NCI-H2029 treated with DMSO at 0.1 percent for 48 hours (cell line): ENCODE measurements at regions not wholly inside any gene's neighbourhood (a gene's known extent, or its start where the extent isn't known, plus 50 kb on each side); places are given as distances from the start of the nearest gene placed in this dataset.
"Not testable (repeated sequence)": the region's sequence is repeated elsewhere in the genome, so short reads cannot be mapped to it uniquely, and the experiment has no call there.

Source experiments
- DNase-seq: peaks from one replicate; lab custom pipeline; 2025; lab: John Stamatoyannopoulos, UW

DNA sequence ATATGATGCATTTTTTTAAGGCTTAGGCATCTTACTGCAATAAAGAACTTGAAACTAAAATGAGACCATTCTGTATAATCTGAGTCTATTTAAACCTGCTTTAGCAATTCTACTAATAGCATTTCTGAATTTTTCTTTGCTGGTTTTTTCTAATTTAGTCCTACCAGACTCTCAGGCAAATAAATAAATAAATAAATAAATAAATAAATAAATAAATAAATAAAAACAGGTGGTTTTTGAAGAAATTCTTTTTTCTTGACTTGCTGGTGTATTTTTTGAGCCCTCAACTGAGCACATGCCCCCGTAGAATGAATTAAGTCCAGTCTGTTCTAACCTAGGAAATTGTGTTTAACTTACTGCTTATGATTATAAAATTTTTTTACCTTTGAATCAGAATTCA, 134.7 kb upstream of the FOXP2 start:
- DNase-seq = no peak

DNA sequence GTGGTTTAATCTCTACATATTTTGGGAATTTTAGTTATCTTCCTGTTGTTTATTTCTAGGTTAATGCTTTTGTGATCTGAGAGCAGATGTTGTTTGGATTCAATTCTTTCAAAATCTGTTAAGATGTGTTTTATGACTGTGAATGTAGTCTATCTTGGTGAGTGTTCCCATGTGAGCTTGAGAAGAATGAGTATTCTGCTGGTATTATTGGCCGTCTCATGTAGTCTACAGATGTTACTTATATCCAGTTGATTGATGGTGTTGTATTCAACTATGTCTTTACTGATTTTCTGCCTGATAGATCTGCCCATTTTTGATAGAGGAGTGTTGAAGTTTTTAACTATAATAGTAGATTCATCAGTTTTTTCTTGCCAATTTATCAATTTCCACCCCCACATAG, 141.4 kb upstream of the FOXP2 start:
- no peak for DNase-seq

DNA sequence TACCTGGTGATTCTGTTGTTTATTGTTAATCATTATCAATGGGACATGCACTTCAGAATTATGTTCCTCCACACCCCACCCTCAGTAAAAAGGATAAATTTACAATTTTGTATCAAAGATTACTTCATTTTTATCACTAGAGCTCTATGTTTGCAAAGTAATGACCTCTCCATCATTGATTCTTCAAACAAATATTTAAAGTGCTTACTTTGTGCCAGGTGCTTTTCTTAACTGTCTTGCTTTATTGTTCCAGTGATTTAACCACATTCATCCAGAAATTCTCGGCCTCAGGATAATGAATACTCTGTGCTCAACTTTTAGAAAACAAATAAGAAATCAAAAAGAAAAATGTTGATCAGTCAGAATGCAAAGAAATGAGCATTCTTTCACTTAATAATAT, 144.9 kb upstream of the FOXP2 start:
- peak; percentile 10 for DNase-seq

DNA sequence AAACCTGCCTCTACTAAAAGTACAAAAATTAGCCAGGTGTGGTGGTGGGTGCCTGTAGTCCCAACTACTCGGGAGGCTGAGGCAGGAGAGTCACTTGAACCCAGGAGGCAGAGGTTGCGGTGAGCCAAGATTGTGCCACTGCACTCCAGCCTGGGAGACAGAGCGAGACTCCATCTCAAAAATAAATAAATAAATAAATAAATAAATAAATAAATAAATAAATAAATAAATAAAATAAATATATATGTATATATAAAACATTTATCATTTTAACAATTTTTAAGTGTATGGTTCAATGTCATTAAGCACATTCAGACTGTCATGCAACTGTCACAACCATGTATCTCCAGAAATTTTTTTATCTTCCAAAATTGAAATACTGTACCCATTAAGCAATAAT, 147.1 kb upstream of the FOXP2 start:
- DNase-seq = not testable (repeated sequence)

DNA sequence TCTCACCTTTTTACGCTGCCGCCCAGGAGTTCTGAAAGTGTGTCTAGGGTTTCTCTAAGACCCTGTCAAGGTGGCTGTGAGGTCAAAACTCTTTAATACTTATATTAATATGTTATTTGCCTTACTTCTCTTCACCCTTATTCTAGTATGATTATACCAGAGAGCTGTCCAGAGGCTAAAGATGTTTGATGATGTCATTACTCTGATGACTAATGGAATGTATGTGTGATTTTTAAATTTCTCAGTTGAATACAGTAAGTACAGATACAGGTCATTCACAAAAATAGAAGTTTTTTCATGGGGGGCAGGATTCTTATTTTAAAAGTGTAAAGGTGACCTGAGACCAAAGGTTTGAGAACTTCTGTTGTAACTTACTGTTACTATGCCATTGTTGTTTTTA, 150.6 kb upstream of the FOXP2 start:
- no peak for DNase-seq

DNA sequence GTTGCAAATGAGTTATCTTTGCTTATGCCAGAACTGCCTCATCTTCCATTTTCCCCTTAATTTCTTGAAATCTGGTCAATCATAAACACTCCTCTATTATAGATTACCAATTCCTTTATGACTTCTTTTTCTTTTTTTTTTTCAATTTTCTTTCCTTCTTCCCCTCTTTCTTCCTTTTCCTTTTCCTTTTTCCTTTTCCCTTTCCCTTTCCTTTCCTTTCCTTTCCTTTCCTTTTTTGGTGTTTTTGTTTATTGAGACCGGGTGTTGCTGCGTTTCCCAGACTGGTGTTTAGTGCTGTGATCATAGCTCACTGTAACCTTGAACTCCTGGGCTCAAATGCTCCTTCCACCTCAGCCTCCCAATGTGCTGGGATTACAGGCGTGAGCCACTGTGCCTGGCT, 151.4 kb upstream of the FOXP2 start:
- no peak for DNase-seq

DNA sequence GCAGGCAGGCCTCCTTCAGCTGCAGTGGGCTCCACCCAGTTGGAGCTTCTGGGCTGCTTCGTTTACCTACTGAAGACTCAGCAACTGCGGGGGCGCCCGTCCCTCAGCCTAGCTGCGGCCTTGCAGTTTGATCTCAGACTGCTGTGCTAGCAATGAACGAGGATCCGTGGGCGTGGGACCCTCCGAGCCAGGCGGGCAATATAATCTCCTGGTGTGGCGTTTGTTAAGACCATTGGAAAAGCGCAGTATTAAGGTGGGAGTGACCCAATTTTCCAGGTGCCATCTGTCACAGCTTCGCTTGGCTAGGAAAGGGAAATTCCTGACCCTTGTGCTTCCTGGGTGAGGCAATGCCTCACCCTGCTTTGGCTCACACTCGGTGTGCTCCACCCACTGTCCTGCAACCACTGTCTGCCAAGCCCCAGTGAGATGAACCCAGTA, 159.2 kb upstream of the FOXP2 start:
- DNase-seq = no peak

DNA sequence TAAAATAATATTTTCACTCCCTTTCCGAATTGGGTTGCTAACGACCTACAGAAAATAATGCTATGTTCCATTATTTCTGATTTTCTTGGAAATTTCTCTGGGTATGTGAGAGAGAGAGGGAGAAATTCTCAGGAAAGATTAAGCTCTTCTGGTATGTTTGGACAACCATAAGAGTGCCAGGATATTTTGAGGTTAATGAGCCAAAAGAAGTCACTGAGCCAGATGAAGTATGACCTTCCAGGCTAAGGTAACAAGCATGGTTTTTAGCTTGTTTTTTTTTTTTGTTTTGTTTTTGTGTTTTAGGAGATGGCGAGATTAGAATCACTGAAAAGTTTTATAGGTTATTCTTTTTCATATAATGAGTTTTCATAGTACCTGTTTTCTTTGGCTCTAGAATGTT, 171.0 kb upstream of the FOXP2 start:
- no peak for DNase-seq

DNA sequence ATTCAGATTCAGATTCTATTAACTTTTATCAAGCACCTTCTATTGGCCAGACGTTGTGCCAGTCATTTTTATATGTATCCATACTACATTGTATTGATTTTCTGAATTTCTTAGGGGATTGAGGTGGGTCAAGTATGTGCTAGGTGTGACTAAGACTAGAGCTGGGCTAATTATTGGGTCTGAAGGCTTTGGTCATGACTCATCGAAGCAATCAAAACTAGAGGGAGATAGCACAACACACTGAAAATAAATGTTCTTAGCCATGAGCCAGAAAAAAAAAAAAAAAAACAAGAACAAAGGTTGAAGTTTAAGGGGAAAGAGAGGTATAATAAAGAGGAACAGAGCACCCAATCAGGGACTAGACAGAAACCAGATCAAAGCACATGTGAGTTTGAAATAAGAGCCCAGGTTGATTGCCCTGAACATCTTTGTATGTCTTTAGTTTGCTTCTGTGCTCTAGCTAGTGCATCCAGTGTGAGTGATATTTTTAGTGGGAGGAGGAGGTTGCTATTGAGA, 171.6 kb upstream of the FOXP2 start:
- DNase-seq = no peak

DNA sequence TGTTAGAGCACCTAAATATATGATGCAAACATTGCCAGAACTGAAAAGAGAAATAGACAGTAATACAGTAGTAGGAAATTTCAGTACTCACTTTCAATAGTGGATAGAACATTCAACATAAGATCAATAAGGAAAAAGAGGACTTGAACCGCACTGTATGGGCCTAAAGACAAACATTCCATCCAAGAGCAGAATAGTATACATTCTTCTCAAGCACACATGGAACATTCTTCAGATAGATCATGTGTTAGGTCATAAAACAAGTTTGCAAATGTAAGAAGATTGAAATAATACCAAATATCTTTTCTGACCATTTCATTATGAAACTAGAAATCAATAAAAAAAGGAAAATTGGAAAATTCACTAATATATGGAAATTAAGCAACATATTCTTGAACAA, 185.4 kb upstream of the FOXP2 start:
- no peak for DNase-seq

DNA sequence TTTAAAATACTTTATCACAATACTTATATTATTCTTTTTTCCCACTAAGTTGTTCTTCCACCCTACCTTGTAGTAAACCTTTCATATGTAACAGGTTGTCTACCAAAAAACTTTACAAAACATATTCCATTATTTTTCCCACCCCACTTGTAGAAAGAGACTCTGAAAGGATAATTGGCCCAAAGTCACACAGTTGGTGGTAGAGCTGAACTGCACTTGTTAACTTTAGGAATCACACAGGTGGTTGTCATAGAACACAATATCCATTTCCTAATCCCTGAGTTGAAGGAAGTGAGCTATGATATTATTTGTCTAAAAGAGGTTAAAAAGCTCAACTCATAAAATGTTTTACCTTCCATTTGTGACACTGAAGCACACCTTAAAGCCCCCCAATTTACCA, 188.8 kb upstream of the FOXP2 start:
- DNase-seq = no peak

DNA sequence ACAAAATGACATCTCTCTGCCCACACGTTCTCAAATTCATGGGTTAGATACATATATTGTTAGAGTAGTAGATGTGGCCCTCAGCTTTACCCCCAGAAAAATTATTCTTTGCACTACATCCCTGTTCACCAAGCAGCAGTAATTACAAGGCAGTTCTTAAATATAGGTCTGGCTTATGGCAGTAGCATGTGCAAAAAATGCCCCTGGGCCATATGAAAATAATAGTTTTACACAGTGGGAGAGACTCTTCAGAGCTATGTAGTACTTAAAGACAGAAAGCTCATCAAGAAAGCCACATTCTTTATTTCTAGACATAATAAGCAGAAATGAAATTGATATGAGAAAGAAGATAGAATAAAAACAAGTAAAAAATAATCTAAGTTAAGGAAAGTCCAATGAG, 196.3 kb upstream of the FOXP2 start:
- DNase-seq = no peak

DNA sequence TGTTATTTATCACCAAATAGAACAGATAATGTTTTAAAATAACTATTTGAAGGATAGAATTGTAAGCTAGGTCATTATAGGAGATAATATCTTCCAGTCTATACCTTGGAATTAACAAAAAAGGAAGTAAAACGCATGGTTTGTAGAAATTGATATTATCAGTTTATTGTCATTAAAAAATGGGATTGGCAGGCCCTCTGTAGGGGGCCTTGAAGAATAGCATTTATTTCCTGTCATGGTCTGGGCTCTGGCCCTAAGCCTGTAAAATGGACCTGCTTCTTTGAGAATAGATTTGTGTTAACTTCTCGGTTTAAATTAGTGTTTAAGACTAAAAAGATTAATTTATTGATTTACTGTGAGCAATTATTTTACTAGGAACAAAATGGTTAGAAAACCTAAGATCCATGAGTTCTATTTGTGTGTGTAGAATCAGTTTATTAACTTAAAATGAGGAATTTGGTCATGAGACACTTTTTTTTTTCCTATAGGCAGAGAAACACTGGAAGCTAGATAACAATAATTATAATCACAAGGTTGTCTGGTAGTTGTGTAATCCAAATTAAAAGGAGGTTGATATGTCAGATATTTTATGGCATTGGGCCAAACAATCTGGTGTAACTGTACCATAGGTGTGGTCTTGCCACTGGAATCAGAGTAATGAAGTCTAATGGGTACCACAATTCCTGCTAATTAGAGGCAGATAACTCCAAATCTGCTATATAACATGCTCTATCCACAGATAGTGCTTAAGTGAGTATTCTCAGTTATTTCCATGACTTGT, 197.4 kb upstream of the FOXP2 start:
- DNase-seq = no peak

DNA sequence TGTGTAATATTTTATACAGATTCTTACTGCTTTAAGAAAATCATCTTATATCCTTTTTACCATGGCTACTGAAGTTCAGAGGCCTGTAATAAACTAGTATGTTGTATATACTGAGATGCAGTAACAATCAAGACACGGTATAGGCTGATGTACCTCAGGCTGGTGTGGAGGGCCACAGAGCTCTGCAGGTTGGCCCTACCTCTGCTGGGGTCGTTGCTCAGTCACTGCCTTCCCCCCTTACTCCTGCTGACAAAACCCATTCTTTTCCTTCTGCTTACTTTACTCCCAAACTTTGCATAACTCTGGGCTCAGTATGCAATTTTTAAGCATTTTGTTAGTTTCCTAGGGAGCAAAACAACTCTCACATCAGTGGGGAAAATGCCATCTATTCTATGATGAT, 200.1 kb upstream of the FOXP2 start:
- no peak for DNase-seq

DNA sequence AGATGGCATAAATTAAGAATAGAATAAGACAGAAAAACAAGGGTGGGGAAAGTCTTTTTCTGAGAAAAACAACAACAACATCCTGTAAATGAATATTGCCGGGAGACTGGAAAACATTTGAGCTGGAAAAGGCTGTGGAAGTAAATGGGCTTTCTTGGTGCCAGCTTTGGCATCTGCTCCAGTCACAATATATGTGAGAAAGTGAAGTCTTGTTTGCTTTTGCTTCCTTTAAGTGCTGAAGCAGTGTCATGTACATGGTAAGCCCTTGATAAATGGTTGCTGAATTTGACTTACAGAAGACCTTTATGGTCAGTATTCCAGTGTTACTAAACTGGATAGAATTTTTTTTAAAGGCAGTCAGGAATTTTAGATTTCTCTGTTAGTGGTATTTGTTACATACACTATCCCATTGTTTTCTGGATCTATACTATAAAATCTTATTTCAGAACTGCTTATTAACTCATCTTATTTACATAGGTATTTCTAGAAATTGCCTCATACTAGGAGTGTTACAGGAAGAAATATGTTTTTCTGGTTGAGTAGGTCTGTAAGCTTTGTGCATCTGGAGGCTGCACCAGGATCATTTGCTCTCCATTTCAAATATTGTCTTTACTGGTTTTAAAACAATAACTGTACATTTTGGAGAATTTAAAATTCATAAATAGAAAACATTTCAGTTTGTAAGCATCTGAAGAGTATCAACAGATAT, 201.7 kb upstream of the FOXP2 start:
- no peak for DNase-seq

DNA sequence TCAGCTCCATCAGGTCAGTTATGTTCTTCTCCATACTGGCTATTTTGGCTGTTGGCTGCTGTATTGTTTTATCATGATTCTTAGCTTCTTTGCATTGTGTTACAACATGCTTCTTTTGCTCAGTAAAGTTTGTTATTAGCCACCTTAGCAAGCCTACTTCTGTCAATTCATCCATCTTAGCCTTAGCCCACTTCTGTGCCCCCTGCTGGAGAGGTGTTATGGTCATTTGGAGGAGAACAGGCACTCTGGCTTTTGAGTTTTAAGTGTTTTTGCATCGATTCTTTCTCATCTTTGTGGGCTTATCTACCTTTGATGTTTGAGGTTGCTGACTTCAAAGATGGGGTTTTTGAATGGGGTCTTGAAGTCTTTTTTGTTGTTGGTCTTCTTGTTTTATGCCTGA, 204.6 kb upstream of the FOXP2 start:
- no peak for DNase-seq

DNA sequence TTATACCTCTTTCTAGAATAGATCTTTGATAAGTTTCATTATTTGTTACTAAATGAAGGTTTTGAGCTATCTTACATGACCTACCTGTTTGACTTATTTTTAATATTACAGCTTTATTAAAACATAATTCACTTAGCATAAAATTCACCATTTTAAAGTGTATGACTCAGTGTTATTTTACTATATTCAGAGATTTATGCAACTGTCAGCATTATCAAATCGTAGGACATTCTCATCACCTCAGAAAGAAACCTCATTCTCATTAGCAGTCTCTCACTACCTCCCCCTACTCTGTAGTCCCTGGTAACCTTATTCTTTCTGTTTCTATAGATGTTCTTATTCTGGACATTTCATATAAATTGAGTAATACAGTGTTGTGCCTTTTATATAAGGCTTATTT, 207.9 kb upstream of the FOXP2 start:
- no peak for DNase-seq

DNA sequence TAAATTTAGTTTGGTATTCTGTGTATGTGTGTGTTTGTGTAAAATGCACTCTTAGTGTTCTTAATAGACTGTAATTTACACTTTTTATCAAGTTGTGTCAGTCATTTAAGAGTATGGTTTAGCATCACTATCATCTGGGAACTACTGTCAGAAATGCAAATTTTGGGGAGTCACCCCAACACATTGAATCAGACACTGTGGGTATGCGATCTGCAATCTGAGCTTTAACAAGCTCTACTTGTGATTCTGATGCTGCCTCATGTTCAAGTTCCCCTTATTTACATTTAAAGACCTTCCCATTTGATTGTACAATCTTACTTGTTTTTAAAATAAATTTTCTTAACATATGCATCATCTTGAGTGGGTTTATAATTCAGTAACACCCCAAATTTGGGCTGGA, 218.1 kb upstream of the FOXP2 start:
- no peak for DNase-seq

DNA sequence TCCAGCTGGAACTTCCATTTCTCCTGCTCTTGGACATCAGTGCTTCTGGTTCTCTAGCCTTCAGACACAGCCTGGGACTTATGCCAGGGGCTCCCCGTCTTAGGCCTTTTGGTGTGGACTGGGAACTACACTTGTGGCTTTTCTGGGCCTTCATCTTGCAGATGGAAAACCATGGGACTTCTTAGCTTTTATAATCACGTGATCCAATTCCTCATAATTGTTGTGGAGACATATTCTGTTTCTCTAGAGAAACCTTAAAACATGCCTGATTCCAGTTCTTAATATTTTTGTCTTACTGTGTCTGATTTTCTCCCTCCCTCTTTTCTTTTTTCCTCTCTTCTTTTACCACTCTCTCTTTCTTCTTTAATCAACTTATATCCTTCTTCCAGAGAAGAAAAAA, 224.2 kb upstream of the FOXP2 start:
- DNase-seq = no peak

DNA sequence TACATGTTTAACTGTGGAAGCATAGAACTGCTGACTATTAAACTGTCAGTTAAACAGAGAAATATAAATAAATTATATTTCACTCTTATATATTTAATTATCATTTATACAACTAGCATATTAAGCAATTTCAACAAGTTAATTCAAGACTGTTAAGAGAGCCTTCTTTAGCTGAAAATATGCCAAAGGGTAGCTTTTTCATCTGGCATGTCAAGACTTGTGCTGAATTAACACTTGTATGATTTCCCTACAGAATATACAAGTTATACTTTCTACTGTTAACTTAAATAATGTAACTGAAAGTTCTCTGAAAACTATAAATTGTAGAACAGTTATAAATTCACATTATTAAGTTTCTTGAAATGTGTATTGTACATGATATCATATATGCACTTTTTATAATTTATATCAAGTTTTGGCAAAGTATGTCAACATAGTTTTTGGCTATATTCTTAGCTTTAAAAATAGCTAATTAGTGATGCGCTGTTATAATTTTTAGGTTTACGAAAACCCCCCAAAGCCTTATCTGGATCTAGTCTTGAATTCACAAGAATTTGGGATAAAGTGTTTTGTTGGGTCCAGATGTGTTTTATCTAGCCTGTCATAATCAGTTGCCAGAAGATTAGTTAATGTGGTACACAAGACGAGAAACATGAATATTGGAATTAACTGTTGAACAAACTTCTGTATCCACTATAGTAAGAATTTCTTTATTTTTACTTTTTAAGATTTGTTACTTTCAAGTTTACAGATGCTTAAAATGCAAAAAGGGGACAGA, 231.1 kb upstream of the FOXP2 start:
- DNase-seq = no peak

DNA sequence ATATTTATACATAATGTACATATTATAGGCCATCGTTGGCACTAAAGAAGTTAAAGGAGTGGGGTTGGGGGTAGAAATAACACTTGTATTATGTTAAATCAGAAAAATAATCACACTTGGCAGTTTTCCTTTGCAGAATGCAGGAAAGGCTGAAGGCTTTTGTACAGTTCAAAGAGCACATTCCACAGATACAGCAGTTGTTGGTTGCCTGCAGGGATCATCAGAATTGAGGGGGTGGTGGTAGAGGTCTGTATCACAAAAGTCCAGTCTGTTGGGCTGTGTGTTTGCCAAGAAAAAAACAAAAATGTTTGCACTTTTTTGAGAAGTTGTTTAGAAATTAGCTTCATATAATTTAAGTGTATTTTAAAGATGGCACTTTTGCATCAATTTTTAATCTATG, 231.8 kb upstream of the FOXP2 start:
- DNase-seq = no peak

DNA sequence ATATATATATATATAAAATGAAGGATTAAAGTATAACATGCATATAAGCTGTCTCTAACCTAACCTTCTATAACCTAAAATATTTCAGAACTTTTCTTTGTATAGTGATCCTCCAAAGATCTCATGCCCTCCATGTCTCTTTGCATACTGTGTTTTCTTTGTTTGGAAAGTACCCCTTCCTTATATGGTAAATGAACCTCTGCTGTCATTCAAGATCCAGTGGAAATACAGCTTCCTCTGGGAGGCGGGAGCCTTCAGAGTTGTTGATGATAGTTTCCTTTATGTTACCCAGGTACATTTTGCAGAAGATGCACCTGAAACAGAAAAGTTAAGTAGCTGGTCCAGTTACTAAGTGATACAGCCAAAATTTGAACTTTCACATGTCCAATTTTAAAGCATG, 233.3 kb upstream of the FOXP2 start:
- DNase-seq = no peak
